ENCODE measurements at regions not wholly inside any gene's neighbourhood (a gene's known extent, or its start where the extent isn't known, plus 50 kb on each side); places are given as distances from the start of the nearest gene placed in this dataset.

GRCh38 chr20:19811231-19811630, 53.2 kb downstream of the RIN2 start:
- no peak for TF ChIP-seq CTCF (IDR thresholded peaks at IDR 0.05)
- TF ChIP-seq POLR2A (IDR thresholded peaks at IDR 0.05): no peak

All from adrenal gland (tissue), 5 donors.